SIG-M5 treated with dmso at 0.1 percent for 504 hours (cell line): ENCODE measurements at regions not wholly inside any gene's neighbourhood (a gene's known extent, or its start where the extent isn't known, plus 50 kb on each side); places are given as distances from the start of the nearest gene placed in this dataset.

Experiments used
- DNase-seq: peaks from one replicate; lab custom pipeline; 2025; ENCODE audit not compliant: unreplicated experiment; lab: John Stamatoyannopoulos, UW

DNA sequence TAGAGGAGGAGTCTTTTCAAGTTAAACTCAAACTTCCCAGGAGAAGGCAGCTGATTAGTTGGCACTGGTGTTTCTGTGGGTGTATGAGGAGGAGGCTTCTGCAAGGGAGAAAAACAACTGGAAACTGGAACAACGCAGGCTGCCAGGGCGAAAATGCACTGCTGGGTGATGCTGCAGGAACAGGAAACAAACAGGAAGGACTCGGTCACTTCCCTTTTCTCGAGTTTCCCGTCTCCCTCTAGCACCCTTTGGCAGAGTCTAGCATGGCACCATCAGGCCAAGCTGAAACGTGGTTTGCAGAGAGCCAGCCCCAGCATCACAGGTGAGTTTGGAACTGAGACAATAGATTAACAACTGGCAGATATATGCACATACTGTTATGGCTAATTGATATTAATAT, 77.5 kb upstream of the CAST start:
- peak; percentile 10 for DNase-seq

DNA sequence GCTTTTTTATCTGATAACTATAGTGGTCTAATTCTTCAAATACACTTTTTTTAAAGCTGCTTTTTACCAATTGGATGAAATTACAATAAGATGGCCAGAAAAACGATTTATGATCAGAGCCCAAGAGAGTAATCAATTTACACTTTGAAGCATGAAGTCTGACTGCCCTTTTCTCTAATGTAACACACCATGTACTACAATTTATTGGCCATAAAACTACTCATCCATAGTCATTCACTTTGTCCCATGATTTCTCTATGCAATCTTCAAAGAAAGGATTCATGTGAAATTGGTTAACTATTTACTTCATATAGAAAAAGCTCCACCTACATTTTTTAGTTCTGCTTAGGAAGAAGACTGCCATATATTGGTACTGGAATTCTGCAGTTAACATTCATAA, 73.6 kb upstream of the CAST start:
- DNase-seq, result no peak

GRCh38 chr5:96590796-96591195, 71.4 kb upstream of the CAST start:
- no peak for DNase-seq

DNA sequence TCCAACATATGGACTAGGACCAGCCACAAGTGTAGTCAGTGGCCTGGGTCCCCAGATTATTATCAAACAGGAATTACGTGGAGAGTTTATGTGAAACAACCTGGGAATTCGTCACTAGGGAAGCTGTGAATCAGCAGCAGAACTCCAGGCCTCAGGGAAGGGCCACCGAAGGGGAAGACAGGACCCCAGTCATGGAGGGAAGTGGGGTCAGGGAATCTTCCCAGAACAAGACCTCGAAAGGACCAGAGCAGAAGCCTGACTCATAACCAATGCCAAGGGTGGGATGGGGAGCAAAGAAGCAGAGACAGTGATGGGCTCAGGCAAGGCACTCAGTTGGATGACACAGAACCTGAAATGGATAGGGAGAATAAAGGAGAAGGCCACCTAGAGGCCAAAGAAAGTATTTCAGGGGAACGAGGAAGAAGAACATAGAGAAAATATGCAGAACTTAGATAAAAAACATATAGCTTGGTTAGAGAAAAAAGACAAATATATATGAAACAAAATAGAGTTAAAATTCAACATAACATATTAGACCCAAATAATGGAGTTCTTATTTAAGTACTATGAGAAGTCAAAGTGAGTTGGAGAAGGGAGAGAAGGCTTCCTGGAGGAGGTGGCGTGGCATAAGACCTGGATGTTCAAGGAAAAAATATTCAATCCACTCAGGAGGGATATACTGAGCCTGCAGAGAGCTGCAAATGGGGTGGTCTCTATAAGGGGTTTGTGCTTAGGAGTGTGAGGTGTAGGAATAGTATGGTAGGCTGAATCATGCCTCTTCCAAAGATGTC, 66.7 kb upstream of the CAST start:
- DNase-seq, result peak; percentile 18

DNA sequence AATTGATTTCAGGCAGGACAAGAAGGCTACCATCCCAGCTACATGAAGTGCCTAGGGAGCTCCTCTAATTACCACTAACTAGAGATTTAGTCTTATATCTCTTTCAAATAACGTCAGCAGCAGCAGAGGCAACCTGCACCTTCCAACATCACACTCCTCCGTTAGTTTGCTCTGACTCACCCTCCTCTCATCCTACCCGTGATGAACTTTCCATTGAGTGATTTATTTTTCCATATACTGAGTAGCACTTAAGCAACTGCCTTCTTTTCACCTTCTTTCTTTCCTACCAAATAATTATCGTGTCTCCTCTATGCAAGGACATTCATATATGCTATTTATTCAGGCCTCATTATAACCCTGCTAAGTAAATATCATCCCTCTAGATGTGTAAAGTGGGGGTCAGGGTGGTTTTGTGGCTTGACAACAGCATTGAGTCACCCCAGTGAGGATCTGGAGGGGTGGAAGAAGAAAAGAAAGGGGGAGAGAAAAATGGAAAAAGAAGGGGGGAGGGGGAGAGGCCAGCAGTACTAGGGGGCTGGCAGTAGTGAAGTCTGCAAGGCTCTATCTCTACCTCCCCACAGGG, 64.6 kb upstream of the CAST start:
- DNase-seq, result no peak

- no peak for DNase-seq
Measured at GRCh38 chr5:96601200-96601599, 61.0 kb upstream of the CAST start.

DNA sequence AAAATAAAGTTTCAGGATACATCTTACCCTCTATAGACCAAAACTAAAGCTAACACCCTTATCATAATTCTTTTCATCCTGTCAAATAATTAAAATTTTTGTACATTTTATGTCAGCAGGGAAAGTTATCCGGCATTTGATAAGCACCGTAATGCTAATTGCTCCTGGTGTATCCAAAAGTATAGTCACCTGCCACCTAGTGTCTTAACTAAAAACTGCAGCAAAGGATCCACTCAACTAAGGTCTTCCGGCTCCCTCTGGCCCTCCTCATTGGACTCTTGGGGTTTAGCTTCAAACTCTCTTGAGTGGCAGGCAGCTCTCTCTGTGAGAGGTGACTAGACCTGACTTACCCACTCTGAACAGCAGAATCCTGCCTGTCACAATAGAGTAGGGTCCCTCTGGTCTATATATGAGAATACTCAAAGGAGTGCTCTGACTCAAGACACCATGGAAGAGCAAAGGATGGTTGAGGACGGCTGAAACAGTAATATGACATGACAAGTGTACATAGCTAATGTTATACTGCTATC, 60.4 kb upstream of the CAST start:
- peak; percentile 56 for DNase-seq

GRCh38 chr5:96602776-96603175, 59.4 kb upstream of the CAST start:
- no peak for DNase-seq

GRCh38 chr5:96605144-96605837, 56.9 kb upstream of the CAST start:
- no peak for DNase-seq

DNA sequence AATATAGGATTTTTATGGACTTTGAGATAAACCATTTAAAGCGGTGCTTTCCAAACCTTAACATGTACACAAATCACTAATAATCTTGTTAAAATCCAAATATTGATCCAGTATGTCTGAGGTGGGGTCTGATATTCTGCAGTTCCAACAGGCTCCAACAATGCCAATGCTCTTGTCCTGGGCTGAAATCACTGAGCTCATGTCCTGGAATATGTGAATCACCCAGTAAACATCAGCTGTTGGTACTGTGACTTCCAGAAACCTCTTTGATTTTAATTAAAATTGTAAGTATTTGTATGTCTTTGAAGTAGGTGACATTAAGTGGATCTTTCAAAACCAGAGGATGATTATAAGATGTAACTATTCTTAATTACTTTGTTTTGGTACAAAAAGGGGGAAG, 52.8 kb upstream of the CAST start:
- no peak for DNase-seq

DNA sequence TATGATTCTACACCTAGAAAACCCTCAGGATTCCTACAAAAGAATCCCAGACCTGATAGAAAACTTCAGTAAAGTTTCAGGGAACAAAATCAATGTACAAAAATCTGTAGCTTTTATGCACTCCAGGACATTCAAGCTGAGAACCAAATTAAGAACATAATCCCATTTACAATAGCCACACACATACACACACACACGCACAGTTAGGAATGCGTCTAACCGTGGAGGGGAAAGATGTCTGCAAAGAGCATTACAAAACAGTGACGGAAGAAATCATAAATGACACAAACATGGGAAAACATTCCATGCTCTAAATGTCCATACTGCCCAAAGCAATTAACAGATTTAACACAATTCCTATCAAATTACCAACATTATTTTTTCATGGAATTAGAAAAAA, 51.4 kb upstream of the CAST start:
- DNase-seq, result no peak

GRCh38 chr5:96611946-96612345, 50.2 kb upstream of the CAST start:
- DNase-seq, result no peak
